SK-N-SH (cell line): ENCODE measurements at regions not wholly inside any gene's neighbourhood (a gene's known extent, or its start where the extent isn't known, plus 50 kb on each side); places are given as distances from the start of the nearest gene placed in this dataset.
"Not testable (repeated sequence)": the region's sequence is repeated elsewhere in the genome, so short reads cannot be mapped to it uniquely, and the experiment has no call there.

Experiments
- CTCF ChIA-PET: fragments of 300-600, 350-600 bp; formaldehyde crosslinking; extraction: SDS; loops from one replicate; lab custom pipeline; 2021; lab: Yijun Ruan, JAX
- POLR2A ChIA-PET: fragments of 350-600 bp; sonication (Branson Sonifier 250); formaldehyde crosslinking; extraction: SDS; loops from one replicate; lab custom pipeline; 2020; ENCODE audit warnings: antibody characterized with exemption, inconsistent platforms; lab: Yijun Ruan, JAX
- DNase-seq: peaks from one replicate; pipeline ENCODE4 v3.0.0; 2012
- H2AFZ ChIP-seq: fragments of 200-600 bp; sonication (generic); 2 replicates; pipeline ENCODE4 v1.8.1; 2016; ENCODE audit warnings: antibody characterized with exemption, mild to moderate bottlenecking, low read depth
- H3F3A ChIP-seq: fragments of 200-600 bp; sonication (generic); replicated peaks from 2 replicates; pipeline ENCODE3; 2016; ENCODE audit warnings: antibody characterized with exemption, mild to moderate bottlenecking; ENCODE audit not compliant: insufficient read depth
- H3K27ac ChIP-seq, 2 experiments: fragments of 200-500 bp in 1 of 2; fragments of 200-600 bp in 1 of 2; sonication (Bioruptor generic) in 1 of 2; sonication (generic), shearing (Covaris generic) in 1 of 2; 2 replicates each; pipeline versions ENCODE4 v1.5.1 to v1.6.1; 2014 to 2016; ENCODE audit warnings: low read depth in 2 of 2, inconsistent platforms in 1 of 2, low read length in 1 of 2, mild to moderate bottlenecking in 1 of 2, mixed read lengths in 1 of 2
- H3K27me3 ChIP-seq: fragments of 200-600 bp; sonication (generic), shearing (Covaris generic); 2 replicates; pipeline ENCODE4 v1.6.1; 2016; ENCODE audit warnings: mixed run types; ENCODE audit not compliant: insufficient read depth
- H3K36me3 ChIP-seq, 2 experiments: fragments of 200-500 bp in 1 of 2; fragments of 200-600 bp in 1 of 2; sonication (Bioruptor generic) in 1 of 2; sonication (generic) in 1 of 2; replicated peaks in 1 of 2; 2 replicates each; pipeline versions ENCODE3 to v1.5.1; 2014 to 2016; ENCODE audit warnings: low read length in 1 of 2, mild to moderate bottlenecking in 1 of 2; ENCODE audit not compliant: insufficient read depth in 2 of 2, control insufficient read depth in 1 of 2
- H3K4me1 ChIP-seq, 2 experiments: fragments of 200-500 bp in 1 of 2; fragments of 200-600 bp in 1 of 2; sonication (Bioruptor generic) in 1 of 2; sonication (generic), shearing (Covaris generic) in 1 of 2; 2 replicates each; pipeline versions ENCODE4 v1.5.1 to v1.6.1; 2014 to 2016; ENCODE audit warnings: low read depth in 1 of 2, low read length in 1 of 2, mixed run types in 1 of 2; ENCODE audit not compliant: insufficient read depth in 2 of 2, control insufficient read depth in 1 of 2
- H3K4me2 ChIP-seq: fragments of 200-600 bp; sonication (generic), shearing (Covaris generic); 2 replicates; pipeline ENCODE4 v1.6.1; 2017; ENCODE audit warnings: mixed run types
- H3K4me3 ChIP-seq, 2 experiments: fragments of 200-500 bp in 1 of 2; fragments of 200-600 bp in 1 of 2; sonication (Bioruptor generic) in 1 of 2; sonication (generic), shearing (Covaris generic) in 1 of 2; 2 replicates each; pipeline versions ENCODE4 v1.5.1 to v1.8.1; 2014 to 2016; ENCODE audit warnings: low read depth in 2 of 2, inconsistent platforms in 1 of 2, low read length in 1 of 2, mild to moderate bottlenecking in 1 of 2, mixed read lengths in 1 of 2, moderate library complexity in 1 of 2
- H3K79me2 ChIP-seq: fragments of 200-600 bp; sonication (generic); 2 replicates; pipeline ENCODE4 v1.8.1; 2017; ENCODE audit warnings: mild to moderate bottlenecking; ENCODE audit not compliant: insufficient read depth
- H3K9ac ChIP-seq: fragments of 200-600 bp; sonication (generic); 2 replicates; pipeline ENCODE4 v1.6.1; 2017; ENCODE audit warnings: mixed run types
- H3K9me2 ChIP-seq: fragments of 200-600 bp; sonication (generic); 2 replicates; pipeline ENCODE4 v1.6.1; 2017; ENCODE audit warnings: mixed run types
- H3K9me3 ChIP-seq: fragments of 200-600 bp; sonication (generic); 2 replicates; pipeline ENCODE4 v1.6.1; 2017; ENCODE audit warnings: mixed run types, mild to moderate bottlenecking, moderate library complexity
- H4K20me1 ChIP-seq: fragments of 200-600 bp; sonication (generic); 2 replicates; pipeline ENCODE4 v1.6.1; 2017; ENCODE audit warnings: mild to moderate bottlenecking, mixed run types; ENCODE audit not compliant: insufficient read depth
- CHD2 ChIP-seq: fragments of 150-350 bp; IDR thresholded peaks from 2 replicates; pipeline ENCODE4 v1.6.1; 2018; ENCODE audit warnings: low read length; ENCODE audit not compliant: partially characterized antibody
- ELF1 ChIP-seq: IDR thresholded peaks from 2 replicates; pipeline ENCODE4 v1.4.0; 2012
- EZH2phosphoT487 ChIP-seq: fragments of 200-600 bp; sonication (generic); IDR thresholded peaks from 2 replicates; pipeline ENCODE4 v1.6.1; 2017; ENCODE audit warnings: low read depth, mixed run types, mild to moderate bottlenecking, antibody characterized with exemption, moderate library complexity, borderline replicate concordance
- FOXJ3 ChIP-seq: sonication (generic); formaldehyde crosslinking; IDR thresholded peaks from 2 replicates; pipeline ENCODE4 v1.5.1; 2020; ENCODE audit warnings: mild to moderate bottlenecking, missing genetic modification reagents
- GATA2 ChIP-seq: sonication (generic); formaldehyde crosslinking; IDR thresholded peaks from 2 replicates; pipeline ENCODE4 v1.5.0; 2020; ENCODE audit warnings: mild to moderate bottlenecking, missing genetic modification reagents
- MEF2A ChIP-seq: IDR thresholded peaks from 2 replicates; pipeline ENCODE4 v1.4.0; 2012; ENCODE audit warnings: low read depth, borderline replicate concordance
- POLR2AphosphoS5 ChIP-seq: IDR thresholded peaks from 2 replicates; pipeline ENCODE4 v1.6.1; 2012; ENCODE audit warnings: low read depth, low read length
- RAD21 ChIP-seq: IDR thresholded peaks from 2 replicates; pipeline ENCODE4 v1.6.1; 2012; ENCODE audit warnings: mild to moderate bottlenecking, low read length
- RCOR1 ChIP-seq: fragments of 150-350 bp; IDR thresholded peaks from 2 replicates; pipeline ENCODE4 v1.6.1; 2017; ENCODE audit warnings: antibody characterized with exemption, low read length
- RXRA ChIP-seq: IDR thresholded peaks from 2 replicates; pipeline ENCODE4 v1.4.0; 2012; ENCODE audit warnings: low read depth, mild to moderate bottlenecking, borderline replicate concordance
- SIN3A ChIP-seq: IDR thresholded peaks from 2 replicates; pipeline ENCODE4 v1.6.1; 2012; ENCODE audit warnings: low read depth, mild to moderate bottlenecking, low read length, moderate library complexity, borderline replicate concordance
- TCF12 ChIP-seq: IDR thresholded peaks from 2 replicates; pipeline ENCODE4 v1.4.0; 2012
- TEAD4 ChIP-seq: IDR thresholded peaks from 2 replicates; pipeline ENCODE4 v1.4.0; 2012; ENCODE audit warnings: mild to moderate bottlenecking, borderline replicate concordance; ENCODE audit not compliant: insufficient read depth
- WGBS: methylation state at CpG from one replicate; pipeline ENCODE4 v1.1.6; 2017; ENCODE audit warnings: low lambda C conversion rate; 5-methylcytosine and 5-hydroxymethylcytosine counted together
- TF ChIP-seq, protein P1 (sequence below): IDR thresholded peaks from 2 replicates; pipeline ENCODE4 v1.4.0; 2012; ENCODE audit warnings: low read depth, borderline replicate concordance
- TF ChIP-seq, protein P2 (sequence below): IDR thresholded peaks from 2 replicates; pipeline ENCODE4 v1.4.0; 2012; ENCODE audit warnings: low read depth, borderline replicate concordance
- TF ChIP-seq, protein P3 (sequence below): fragments of 150-350 bp; IDR thresholded peaks from 2 replicates; pipeline ENCODE4 v1.6.1; 2017; ENCODE audit warnings: antibody characterized with exemption, low read length, low read depth, borderline replicate concordance
- TF ChIP-seq, protein P4 (sequence below): IDR thresholded peaks from 2 replicates; pipeline ENCODE4 v1.4.0; 2012; ENCODE audit warnings: low read depth

DNA sequence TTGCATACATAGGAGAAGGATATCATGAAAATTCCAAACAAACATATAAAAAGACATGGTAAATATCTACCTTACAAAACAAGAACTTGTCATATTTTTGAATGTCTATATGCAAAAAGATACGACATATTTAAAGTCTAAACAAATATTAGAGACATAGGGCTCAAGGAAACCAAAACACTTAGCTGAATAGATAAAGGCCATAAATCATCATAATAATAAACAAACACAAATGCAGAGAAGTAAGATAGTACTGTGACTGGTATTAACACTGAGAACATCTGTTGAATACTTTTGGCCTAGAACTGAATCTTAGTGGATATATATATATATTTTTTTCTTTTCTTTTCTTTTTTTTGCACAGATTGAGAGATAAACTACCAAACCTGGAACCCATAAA is 435.8 kb downstream of the KCNJ18 start:
- no peak for DNase-seq
- ChIA-PET POLR2A (no interaction called here), CTCF (interaction anchor here (0.6 kb wide), 1 partner anchor 87 kb away, joined by 3 read pairs; no protein-coding TSS in a partner anchor)
- TF ChIP-seq EZH2phosphoT487 (no peak), CHD2 (no peak), RAD21 (no peak)
- TF ChIP-seq, protein P1, sequence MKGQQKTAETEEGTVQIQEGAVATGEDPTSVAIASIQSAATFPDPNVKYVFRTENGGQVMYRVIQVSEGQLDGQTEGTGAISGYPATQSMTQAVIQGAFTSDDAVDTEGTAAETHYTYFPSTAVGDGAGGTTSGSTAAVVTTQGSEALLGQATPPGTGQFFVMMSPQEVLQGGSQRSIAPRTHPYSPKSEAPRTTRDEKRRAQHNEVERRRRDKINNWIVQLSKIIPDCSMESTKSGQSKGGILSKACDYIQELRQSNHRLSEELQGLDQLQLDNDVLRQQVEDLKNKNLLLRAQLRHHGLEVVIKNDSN = no peak
- no peak overlapping the region for H3K9ac ChIP-seq
- H3K4me2 ChIP-seq = no peak overlapping the region
- H3K9me3 ChIP-seq = no peaks in the 10 kb centered on the region
- H3K9me2 ChIP-seq = no peaks in the 10 kb centered on the region
- 0% methylated on average over 1 of the region's 1 CpG for WGBS
- no peaks in the 10 kb centered on the region for H3F3A ChIP-seq
- H3K27me3 ChIP-seq = no peaks in the 10 kb centered on the region; the same call in 1 of the 2 replicates
- no peak overlapping the region for H2AFZ ChIP-seq
- no peaks in the 10 kb centered on the region for H3K79me2 ChIP-seq
- no peaks in the 10 kb centered on the region for H4K20me1 ChIP-seq
- H3K27ac ChIP-seq = no peak overlapping the region
- no peaks in the 10 kb centered on the region for H3K36me3 ChIP-seq
- no peak overlapping the region for H3K4me3 ChIP-seq
- H3K4me1 ChIP-seq = no peaks in the 10 kb centered on the region; a peak in 1 of 4 replicates

DNA sequence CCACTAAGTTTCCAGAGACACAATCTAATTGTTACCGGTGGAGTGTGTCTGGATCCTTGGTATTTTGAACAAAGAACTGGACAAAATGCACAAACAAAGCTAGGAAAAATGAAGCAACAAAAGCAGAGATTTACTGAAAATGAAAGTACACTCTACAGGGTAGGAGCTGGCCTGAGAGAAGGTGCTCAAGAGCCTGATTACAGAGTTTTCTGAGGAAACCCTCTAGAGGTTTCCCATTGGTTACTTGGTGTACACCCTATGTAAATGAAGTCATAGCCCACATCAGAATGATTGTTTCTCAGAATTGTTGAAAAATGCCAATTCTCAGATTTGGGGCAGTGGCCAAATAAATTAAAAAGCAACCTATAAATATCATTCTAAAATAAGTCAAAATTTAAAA is 436.4 kb downstream of the KCNJ18 start:
- POLR2A ChIA-PET = no interaction called here

DNA sequence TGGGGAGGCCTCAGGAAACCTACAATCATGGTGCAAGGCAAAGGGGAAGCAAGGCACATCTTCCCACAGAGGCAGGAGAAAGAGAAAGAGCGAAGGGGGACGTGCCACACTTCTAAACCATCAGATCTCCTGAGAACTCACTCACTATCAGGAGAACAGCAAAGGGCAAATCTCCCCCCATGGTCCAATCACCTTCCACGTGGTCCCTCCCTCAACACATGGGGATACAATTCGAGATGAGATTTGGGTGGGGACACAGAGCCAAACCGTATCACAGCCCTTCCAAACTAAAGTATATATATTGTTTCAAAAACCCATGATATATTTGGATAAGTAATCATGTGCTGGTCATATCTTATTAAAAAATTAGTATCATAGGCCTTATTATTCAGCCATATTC is 437.6 kb downstream of the KCNJ18 start:
- H3K36me3 ChIP-seq, H3F3A ChIP-seq, H3K9ac ChIP-seq, H3K79me2 ChIP-seq, H4K20me1 ChIP-seq, H2AFZ ChIP-seq, H3K9me2 ChIP-seq, H3K4me2 ChIP-seq, POLR2A ChIA-PET, DNase-seq, H3K4me1 ChIP-seq, H3K27ac ChIP-seq, CTCF ChIA-PET, H3K27me3 ChIP-seq, H3K4me3 ChIP-seq, H3K9me3 ChIP-seq: not testable (repeated sequence)
- WGBS = 3% methylated on average over 5 of the region's 5 CpGs

More for the DNA sequence above, 436.4 kb downstream of the KCNJ18 start:
- Histone ChIP-seq H3K4me3 (no peak overlapping the region), H3K36me3 (no peaks in the 10 kb centered on the region), H3K4me1 (no peaks in the 10 kb centered on the region; a peak in 1 of 4 replicates), H3K4me2 (no peak overlapping the region), H4K20me1 (no peaks in the 10 kb centered on the region), H3F3A (no peaks in the 10 kb centered on the region), H3K9me2 (no peaks in the 10 kb centered on the region), H3K9me3 (no peaks in the 10 kb centered on the region), H3K27ac (no peak overlapping the region), H3K27me3 (no peaks in the 10 kb centered on the region; the same call in 1 of the 2 replicates), H3K9ac (no peak overlapping the region), H2AFZ (no peak overlapping the region), H3K79me2 (no peaks in the 10 kb centered on the region)
- 50% methylated on average over 1 of the region's 1 CpG for WGBS
- no peak for DNase-seq
- CTCF ChIA-PET = interaction anchor here (0.6 kb wide), 1 partner anchor 86 kb away, joined by 3 read pairs; no protein-coding TSS in a partner anchor
- TF ChIP-seq RCOR1 = no peak
- TF ChIP-seq GATA2 = no peak
- TF ChIP-seq, protein P2, sequence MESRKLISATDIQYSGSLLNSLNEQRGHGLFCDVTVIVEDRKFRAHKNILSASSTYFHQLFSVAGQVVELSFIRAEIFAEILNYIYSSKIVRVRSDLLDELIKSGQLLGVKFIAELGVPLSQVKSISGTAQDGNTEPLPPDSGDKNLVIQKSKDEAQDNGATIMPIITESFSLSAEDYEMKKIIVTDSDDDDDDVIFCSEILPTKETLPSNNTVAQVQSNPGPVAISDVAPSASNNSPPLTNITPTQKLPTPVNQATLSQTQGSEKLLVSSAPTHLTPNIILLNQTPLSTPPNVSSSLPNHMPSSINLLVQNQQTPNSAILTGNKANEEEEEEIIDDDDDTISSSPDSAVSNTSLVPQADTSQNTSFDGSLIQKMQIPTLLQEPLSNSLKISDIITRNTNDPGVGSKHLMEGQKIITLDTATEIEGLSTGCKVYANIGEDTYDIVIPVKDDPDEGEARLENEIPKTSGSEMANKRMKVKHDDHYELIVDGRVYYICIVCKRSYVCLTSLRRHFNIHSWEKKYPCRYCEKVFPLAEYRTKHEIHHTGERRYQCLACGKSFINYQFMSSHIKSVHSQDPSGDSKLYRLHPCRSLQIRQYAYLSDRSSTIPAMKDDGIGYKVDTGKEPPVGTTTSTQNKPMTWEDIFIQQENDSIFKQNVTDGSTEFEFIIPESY = no peak
- no peak for TF ChIP-seq TCF12
- TF ChIP-seq, protein P3, sequence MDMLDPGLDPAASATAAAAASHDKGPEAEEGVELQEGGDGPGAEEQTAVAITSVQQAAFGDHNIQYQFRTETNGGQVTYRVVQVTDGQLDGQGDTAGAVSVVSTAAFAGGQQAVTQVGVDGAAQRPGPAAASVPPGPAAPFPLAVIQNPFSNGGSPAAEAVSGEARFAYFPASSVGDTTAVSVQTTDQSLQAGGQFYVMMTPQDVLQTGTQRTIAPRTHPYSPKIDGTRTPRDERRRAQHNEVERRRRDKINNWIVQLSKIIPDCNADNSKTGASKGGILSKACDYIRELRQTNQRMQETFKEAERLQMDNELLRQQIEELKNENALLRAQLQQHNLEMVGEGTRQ = no peak
- TF ChIP-seq POLR2AphosphoS5 = no peak
- TF ChIP-seq FOXJ3 (CRISPR knock-in tag) = no peak
- TF ChIP-seq TEAD4 = no peak
- TF ChIP-seq CHD2 = no peak
- TF ChIP-seq, protein P4, sequence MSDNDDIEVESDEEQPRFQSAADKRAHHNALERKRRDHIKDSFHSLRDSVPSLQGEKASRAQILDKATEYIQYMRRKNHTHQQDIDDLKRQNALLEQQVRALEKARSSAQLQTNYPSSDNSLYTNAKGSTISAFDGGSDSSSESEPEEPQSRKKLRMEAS = no peak
- no peak for TF ChIP-seq ELF1
- TF ChIP-seq RXRA = no peak
- TF ChIP-seq MEF2A = no peak
- TF ChIP-seq SIN3A = no peak
